PC-3 (cell line): ENCODE measurements at regions not wholly inside any gene's neighbourhood (a gene's known extent, or its start where the extent isn't known, plus 50 kb on each side); places are given as distances from the start of the nearest gene placed in this dataset.

Experiments
- ATAC-seq: fragments of 200-7000 bp; cut with Tn5 transposase; 2 replicates; pipeline ENCODE4 v1.9.1; 2020; ENCODE audit warnings: mild to moderate bottlenecking, moderate library complexity
- BruUV-seq: library from RNA; stranded (reverse); fragments of 400-500 nt; replicated peaks from 2 replicates; lab custom pipeline; 2021; lab: Mats Ljungman, UMichigan
- CTCF ChIA-PET: fragments of 300-600 bp; sonication (Branson Sonifier 250); formaldehyde crosslinking; loops from one replicate; lab custom pipeline; 2022; ENCODE audit warnings: antibody characterized with exemption; lab: Charles Lee
- POLR2A ChIA-PET: fragments of 300-600 bp; sonication (Branson Sonifier 250); formaldehyde crosslinking; loops from one replicate; lab custom pipeline; 2022; ENCODE audit warnings: antibody characterized with exemption; ENCODE audit not compliant: unreplicated experiment; lab: Charles Lee
- DNase-seq: peaks from one replicate; pipeline ENCODE4 v3.0.0-alpha.2; 2015
- H2AFZ ChIP-seq: fragments of 300-600 bp; sonication (generic); 2 replicates; pipeline ENCODE4 v1.6.0; 2016; ENCODE audit warnings: antibody characterized with exemption, low read length
- H3F3A ChIP-seq: fragments of 300-600 bp; sonication (generic); one replicate; pipeline ENCODE4 v1.6.0; 2017; ENCODE audit warnings: antibody characterized with exemption, low read length, control low read depth, mild to moderate bottlenecking; ENCODE audit not compliant: unreplicated experiment
- H3K27ac ChIP-seq: fragments of 300-600 bp; sonication (generic); 2 replicates; pipeline ENCODE4 v1.5.1; 2016; ENCODE audit warnings: mild to moderate bottlenecking, low read length
- H3K27me3 ChIP-seq: fragments of 300-600 bp; sonication (generic); 2 replicates; pipeline ENCODE4 v1.6.1; 2016; ENCODE audit warnings: low read length, mixed read lengths
- H3K36me3 ChIP-seq: fragments of 300-600 bp; sonication (generic); 2 replicates; pipeline ENCODE4 v1.6.1; 2016; ENCODE audit warnings: low read depth, mixed run types, low read length, mixed read lengths
- H3K4me1 ChIP-seq: fragments of 300-600 bp; sonication (generic); 2 replicates; pipeline ENCODE4 v1.5.1; 2016; ENCODE audit warnings: low read length; ENCODE audit not compliant: insufficient read depth
- H3K4me2 ChIP-seq: fragments of 300-600 bp; sonication (generic); 2 replicates; pipeline ENCODE4 v1.6.0; 2016; ENCODE audit warnings: low read length
- H3K4me3 ChIP-seq: fragments of 300-600 bp; sonication (generic); 2 replicates; pipeline ENCODE4 v1.5.1; 2016; ENCODE audit warnings: mild to moderate bottlenecking, low read length, mixed read lengths
- H3K79me2 ChIP-seq: fragments of 300-600 bp; sonication (generic); 2 replicates; pipeline ENCODE4 v1.6.1; 2017; ENCODE audit warnings: low read length, mixed read lengths
- H3K9ac ChIP-seq: fragments of 300-600 bp; sonication (generic); 2 replicates; pipeline ENCODE4 v1.6.0; 2016; ENCODE audit warnings: mild to moderate bottlenecking, low read length
- H3K9me2 ChIP-seq: fragments of 300-600 bp; sonication (generic); replicated peaks from 2 replicates; pipeline ENCODE4 v1.6.1; 2016; ENCODE audit warnings: mixed run types, low read length, mixed read lengths
- H3K9me3 ChIP-seq: fragments of 300-600 bp; sonication (generic); 2 replicates; pipeline ENCODE4 v1.6.1; 2016; ENCODE audit warnings: low read length, mixed read lengths
- H4K20me1 ChIP-seq: fragments of 300-600 bp; sonication (generic); 2 replicates; pipeline ENCODE4 v1.6.1; 2016; ENCODE audit warnings: low read length, mixed read lengths
- CTCF ChIP-seq: fragments of 300-600 bp; sonication (generic); conservative IDR thresholded peaks from 2 replicates; pipeline ENCODE4 v1.5.1; 2017; ENCODE audit warnings: antibody characterized with exemption, low read depth, mild to moderate bottlenecking, low read length
- EZH2 ChIP-seq: fragments of 300-600 bp; sonication (generic); IDR thresholded peaks from one replicate; pipeline ENCODE4 v1.6.1; 2017; ENCODE audit warnings: antibody characterized with exemption, mild to moderate bottlenecking, low read length; ENCODE audit not compliant: unreplicated experiment
- EZH2phosphoT487 ChIP-seq: fragments of 300-600 bp; sonication (generic); IDR thresholded peaks from 2 replicates; pipeline ENCODE4 v1.6.1; 2018; ENCODE audit warnings: mild to moderate bottlenecking, antibody characterized with exemption, low read length, borderline replicate concordance
- intact Hi-C: fragments of 100-400 bp; cut with micrococcal nuclease; formaldehyde crosslinking; loops from 2 replicates; pipeline ENCODE4 v1.9.0; 2023

- POLR2A ChIA-PET, result no interaction called here
- H2AFZ ChIP-seq, result no peak overlapping the region
- H3K79me2 ChIP-seq, result no peaks in the 10 kb centered on the region
- intact Hi-C loops, result no loop called here
- H3K9me2 ChIP-seq, result no peaks in the 10 kb centered on the region
- no peaks in the 10 kb centered on the region for H4K20me1 ChIP-seq
- no peaks in the 10 kb centered on the region for H3K27me3 ChIP-seq
- ATAC-seq, result no peak
- H3K9ac ChIP-seq, result no peak overlapping the region
- no peak overlapping the region for H3K4me2 ChIP-seq
- H3K36me3 ChIP-seq, result no peaks in the 10 kb centered on the region
- CTCF ChIA-PET, result no interaction called here
- no peaks in the 10 kb centered on the region for H3K4me1 ChIP-seq
- no TSS peak for BruUV-seq
- no peak overlapping the region for H3K27ac ChIP-seq
- no peak overlapping the region for H3K4me3 ChIP-seq
- H3K9me3 ChIP-seq, result no peaks in the 10 kb centered on the region
- TF ChIP-seq CTCF (no peak), EZH2phosphoT487 (no peak), EZH2 (no peak)
- no peak for DNase-seq
- no peaks in the 10 kb centered on the region for H3F3A ChIP-seq
Measured at GRCh38 chr5:117461966-117462365, 887.3 kb upstream of the SEMA6A start.

GRCh38 chr5:117461403-117461802, 886.8 kb upstream of the SEMA6A start:
- Histone ChIP-seq H3K79me2 (no peaks in the 10 kb centered on the region), H2AFZ (no peak overlapping the region), H3K4me1 (no peaks in the 10 kb centered on the region), H3K36me3 (no peaks in the 10 kb centered on the region), H4K20me1 (no peaks in the 10 kb centered on the region), H3K27ac (no peak overlapping the region), H3K9me2 (no peaks in the 10 kb centered on the region), H3K9ac (no peak overlapping the region), H3K9me3 (no peaks in the 10 kb centered on the region), H3F3A (no peaks in the 10 kb centered on the region), H3K27me3 (no peaks in the 10 kb centered on the region), H3K4me2 (no peak overlapping the region), H3K4me3 (no peak overlapping the region)
- no peak for TF ChIP-seq EZH2
- TF ChIP-seq CTCF, result no peak
- TF ChIP-seq EZH2phosphoT487, result no peak
- ATAC-seq (no peak), DNase-seq (no peak)
- CTCF ChIA-PET, result no interaction called here
- intact Hi-C loops, result no loop called here
- POLR2A ChIA-PET, result no interaction called here
- BruUV-seq, result no TSS peak

GRCh38 chr5:117457656-117458055, 883.0 kb upstream of the SEMA6A start:
- no peak for ATAC-seq
- Histone ChIP-seq H3F3A (no peaks in the 10 kb centered on the region), H3K4me2 (no peak overlapping the region), H3K36me3 (no peaks in the 10 kb centered on the region), H3K79me2 (no peaks in the 10 kb centered on the region), H3K9me2 (no peaks in the 10 kb centered on the region), H3K27ac (no peak overlapping the region), H3K9me3 (no peaks in the 10 kb centered on the region), H3K4me3 (no peak overlapping the region), H3K4me1 (no peaks in the 10 kb centered on the region), H2AFZ (no peak overlapping the region), H3K9ac (no peak overlapping the region), H4K20me1 (no peaks in the 10 kb centered on the region), H3K27me3 (no peaks in the 10 kb centered on the region)
- TF ChIP-seq EZH2phosphoT487 (no peak), EZH2 (no peak), CTCF (no peak)
- intact Hi-C loops, result no loop called here
- ChIA-PET CTCF (no interaction called here), POLR2A (no interaction called here)
- DNase-seq, result no peak
- no TSS peak for BruUV-seq
